NCI-H187 treated with DMSO at 0.1 percent for 48 hours (cell line): ENCODE measurements at regions not wholly inside any gene's neighbourhood (a gene's known extent, or its start where the extent isn't known, plus 50 kb on each side); places are given as distances from the start of the nearest gene placed in this dataset.
"Not testable (repeated sequence)": the region's sequence is repeated elsewhere in the genome, so short reads cannot be mapped to it uniquely, and the experiment has no call there.

Experiments used
- DNase-seq: peaks from one replicate; lab custom pipeline; 2025; lab: John Stamatoyannopoulos, UW

- not testable (repeated sequence) for DNase-seq
Observed at GRCh38 chr7:109632890-109633289, 1063.2 kb downstream of the DNAJB9 start.

DNA sequence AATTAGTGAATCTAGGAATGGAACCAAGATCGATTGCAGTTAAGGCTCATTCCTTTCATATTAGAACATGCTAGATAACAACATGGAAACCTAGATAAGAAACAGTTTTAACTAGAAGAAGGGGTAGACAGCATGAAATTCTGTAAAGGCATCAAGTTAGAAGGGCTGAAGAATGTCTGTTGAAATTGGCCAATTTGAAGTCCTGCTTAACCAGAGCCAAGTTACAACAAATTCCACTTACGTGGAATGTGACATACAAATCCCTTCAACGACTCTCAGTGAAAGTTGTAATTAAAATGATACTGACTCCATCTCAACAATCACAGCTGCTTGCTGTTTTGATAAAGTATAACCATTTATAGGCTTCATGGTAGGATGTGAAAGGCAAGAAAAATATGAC, 1065.7 kb downstream of the DNAJB9 start:
- no peak for DNase-seq

GRCh38 chr7:109637428-109637990, 1067.8 kb downstream of the DNAJB9 start:
- DNase-seq: no peak

DNA sequence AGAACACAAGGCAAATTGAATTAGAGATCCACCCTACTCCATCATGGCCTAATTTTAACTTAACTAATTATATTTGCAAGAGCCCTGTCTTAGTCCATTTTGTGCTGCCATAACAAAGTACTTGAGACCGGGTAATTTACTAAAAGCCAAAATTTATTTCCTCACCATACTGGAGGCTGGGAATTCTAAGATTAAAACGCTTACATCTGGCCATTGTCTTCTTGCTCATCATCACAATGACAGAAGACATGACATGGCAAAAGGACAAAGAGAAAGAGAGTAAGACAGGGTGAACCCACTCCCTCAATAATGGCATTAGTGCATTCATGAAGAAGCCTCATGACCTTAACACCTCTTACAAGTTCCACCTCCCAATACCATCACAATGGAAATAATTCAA, 1068.6 kb downstream of the DNAJB9 start:
- no peak for DNase-seq

- DNase-seq: no peak
Observed at GRCh38 chr7:109639561-109639960, 1069.9 kb downstream of the DNAJB9 start.

DNA sequence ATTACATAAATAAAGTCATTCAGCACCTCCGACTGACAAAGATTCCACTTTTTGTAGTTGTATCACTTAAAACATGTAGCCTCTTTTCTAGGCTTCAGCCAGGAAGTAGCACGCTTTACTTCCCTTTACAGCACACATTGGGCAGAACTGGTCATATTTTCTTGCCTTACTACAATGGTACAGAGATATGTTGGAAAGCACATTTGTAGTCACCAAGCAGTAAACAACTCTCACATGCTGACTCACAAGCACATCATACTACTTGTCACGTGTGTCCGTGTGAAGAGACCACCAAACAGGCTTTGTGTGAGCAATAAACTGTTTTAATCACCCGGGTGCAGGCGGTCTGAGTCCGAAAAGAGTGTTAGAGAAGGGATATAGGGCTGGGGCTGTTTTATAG, 1071.8 kb downstream of the DNAJB9 start:
- no peak for DNase-seq

DNA sequence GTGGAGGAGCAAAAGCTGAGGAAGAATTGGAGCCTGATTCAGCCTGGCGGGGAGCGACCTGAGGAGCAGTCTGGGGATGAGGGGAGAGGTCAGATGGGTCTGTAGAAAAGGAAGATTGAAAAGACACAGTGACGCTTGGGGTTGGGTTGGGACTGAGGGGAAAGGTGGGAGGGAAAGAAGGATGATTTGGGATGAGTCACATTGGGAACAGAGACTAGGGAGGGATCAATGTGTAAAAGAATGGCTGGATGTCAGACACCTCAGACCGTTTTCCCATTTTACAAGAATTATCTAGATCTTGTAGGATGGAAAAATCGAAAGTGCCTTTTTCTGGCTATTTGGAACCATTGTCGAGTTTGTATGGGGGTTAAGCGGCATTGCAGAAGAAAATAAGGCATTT, 1076.5 kb downstream of the DNAJB9 start:
- no peak for DNase-seq

- not testable (repeated sequence) for DNase-seq
Observed at GRCh38 chr7:109646594-109646993, 1076.9 kb downstream of the DNAJB9 start.

- not testable (repeated sequence) for DNase-seq
Observed at GRCh38 chr7:109647263-109647662, 1077.6 kb downstream of the DNAJB9 start.

DNA sequence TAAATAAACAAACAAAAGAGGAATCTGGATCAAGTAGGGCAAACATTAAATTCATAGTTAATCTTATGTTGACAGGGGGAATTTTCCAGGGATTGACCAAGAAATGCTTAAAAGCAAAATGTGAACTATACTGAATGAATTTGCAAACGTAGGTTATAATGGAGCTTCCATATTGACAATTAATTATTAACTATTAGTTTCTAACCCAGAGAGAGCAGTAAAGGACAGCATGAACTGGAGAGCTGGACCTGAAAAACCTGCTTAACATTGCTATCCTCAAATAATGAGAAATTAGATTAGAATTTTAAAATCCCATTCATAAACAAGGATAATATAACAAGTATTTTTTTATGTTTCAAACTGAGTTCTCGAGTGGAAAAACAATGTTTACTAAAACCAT, 1089.6 kb downstream of the DNAJB9 start:
- no peak for DNase-seq

DNA sequence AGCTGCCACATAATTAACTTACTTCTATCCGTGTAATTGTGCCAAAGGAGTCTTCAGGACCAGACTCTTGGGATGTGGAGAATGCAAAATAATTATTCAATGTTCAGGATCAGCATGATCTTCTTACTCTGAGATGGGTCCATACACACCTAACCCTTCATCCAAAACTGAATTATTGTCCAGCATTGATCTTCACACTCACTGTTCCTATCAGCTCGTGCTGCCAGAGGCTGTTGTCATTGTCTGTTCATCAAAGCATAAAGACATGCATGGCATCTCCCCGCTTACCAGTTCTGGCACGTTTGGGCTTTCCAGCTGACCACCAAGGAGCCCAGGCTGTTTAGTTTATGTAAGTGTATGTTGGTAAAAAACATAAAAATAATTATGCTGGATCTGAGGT, 1090.7 kb downstream of the DNAJB9 start:
- DNase-seq: no peak

- no peak for DNase-seq
Observed at GRCh38 chr7:109663806-109664205, 1094.1 kb downstream of the DNAJB9 start.

DNA sequence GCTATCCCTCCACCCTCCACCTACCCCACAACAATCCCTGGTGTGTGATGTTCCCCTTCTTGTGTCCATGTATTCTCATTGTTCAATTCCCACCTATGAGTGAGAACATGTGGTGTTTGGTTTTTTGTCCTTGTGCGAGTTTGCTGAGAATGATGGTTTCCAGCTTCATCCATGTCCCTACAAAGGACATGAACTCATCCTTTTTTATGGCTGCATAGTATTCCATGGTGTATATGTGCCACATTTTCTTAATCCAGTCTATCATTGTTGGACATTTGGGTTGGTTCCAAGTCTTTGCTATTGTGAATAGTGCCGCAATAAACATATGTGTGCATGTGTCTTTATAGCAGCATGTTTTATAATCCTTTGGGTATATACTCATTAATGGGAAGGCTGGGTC, 1117.6 kb downstream of the DNAJB9 start:
- DNase-seq: not testable (repeated sequence)

- not testable (repeated sequence) for DNase-seq
Observed at GRCh38 chr7:109692613-109693012, 1122.9 kb downstream of the DNAJB9 start.

GRCh38 chr7:109694149-109695071, 1124.7 kb downstream of the DNAJB9 start:
- no peak for DNase-seq

DNA sequence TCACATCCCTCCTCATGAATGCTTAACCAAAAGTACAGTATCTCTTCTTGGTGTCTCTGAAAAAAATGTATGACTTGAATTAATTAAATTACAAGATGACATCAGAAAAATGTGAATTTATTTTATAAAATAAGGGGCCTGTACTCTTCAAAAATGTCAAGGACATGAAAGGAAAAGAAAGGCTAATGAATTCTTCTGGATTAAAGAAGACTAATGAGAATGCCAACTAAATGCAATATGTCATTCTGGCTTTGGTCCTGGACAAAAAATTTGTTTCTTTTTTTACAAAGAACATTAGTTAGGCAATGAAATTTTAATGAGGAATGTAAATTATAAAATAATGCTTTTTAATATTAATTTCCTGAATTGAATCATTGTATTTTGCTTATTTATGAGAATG, 1125.7 kb downstream of the DNAJB9 start:
- no peak for DNase-seq

- DNase-seq: no peak
Observed at GRCh38 chr7:109696723-109697122, 1127.0 kb downstream of the DNAJB9 start.

GRCh38 chr7:109699661-109700060, 1130.0 kb downstream of the DNAJB9 start:
- DNase-seq: no peak

DNA sequence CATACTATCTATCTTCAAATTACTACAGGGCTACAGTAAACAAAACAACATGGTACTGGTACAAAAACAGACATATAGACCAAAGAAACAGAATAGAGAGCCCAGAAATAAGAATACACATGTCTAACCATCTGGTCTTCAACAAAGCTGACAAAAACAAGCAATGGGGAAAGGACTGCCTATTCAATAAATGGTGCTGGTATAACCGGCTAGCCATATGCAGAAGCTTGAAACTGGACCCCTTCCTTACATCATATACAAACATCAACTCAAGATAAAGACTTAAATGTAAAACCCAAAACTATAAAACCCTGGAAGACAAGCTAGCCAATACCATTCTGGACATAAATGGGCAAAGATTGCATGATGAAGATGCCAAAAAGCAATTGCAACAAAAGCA, 1143.7 kb downstream of the DNAJB9 start:
- no peak for DNase-seq

DNA sequence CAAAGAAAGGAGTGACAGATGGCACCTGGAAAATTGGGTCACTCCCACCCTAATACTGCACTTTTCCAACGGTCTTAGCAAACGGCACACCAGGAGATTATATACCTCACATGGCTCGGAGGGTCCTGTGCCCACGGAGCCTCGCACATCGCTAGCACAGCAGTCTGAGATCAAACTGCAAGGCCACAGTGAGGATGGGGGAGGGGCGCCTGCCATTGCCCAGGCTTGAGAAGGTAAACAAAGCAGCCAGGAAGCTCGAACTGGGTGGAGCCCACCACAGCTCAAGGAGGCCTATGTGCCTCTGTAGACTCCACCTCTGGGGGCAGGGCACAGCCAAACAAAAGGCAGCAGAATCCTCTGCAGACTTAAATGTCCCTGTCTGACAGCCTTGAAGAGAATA, 1149.7 kb downstream of the DNAJB9 start:
- DNase-seq: not testable (repeated sequence)

- no peak for DNase-seq
Observed at GRCh38 chr7:109734601-109735000, 1164.9 kb downstream of the DNAJB9 start.

- DNase-seq: no peak
Observed at GRCh38 chr7:109735881-109736280, 1166.2 kb downstream of the DNAJB9 start.

DNA sequence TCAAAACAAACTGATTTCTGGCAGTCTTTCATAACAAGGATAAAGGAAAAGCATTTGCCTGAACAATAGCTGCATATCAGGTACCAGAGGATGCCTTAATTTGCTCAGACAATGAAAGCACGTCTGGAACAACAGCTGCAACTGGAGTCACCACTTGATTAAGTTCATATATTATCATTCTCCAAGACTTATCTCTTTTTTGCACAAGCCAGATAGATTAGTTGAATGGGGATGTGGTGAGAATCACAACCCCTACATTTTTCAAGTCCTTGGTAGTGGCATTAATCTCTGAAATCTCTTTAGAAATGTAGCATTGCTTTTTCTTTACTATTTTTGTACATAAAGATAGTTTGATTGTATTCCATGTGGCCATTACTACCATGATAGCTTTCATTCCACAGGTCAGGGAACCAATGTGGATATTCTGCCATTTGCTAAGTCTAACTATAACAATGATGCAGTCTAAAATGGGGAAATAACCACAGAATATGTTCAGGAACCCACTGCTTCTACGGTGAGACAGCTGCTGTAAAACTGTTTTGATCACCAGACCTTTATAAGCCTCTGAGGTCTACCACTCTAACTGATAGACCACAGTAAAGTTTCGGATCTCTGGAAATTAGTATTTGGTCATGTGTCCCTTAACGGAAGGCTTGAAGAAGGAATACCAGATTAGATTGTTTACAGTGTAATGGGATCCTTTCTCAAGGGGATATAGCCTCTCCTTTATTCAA, 1176.2 kb downstream of the DNAJB9 start:
- no peak for DNase-seq
